Spinal cord (tissue), 9 donors: ENCODE measurements at regions not wholly inside any gene's neighbourhood (a gene's known extent, or its start where the extent isn't known, plus 50 kb on each side); places are given as distances from the start of the nearest gene placed in this dataset.

Source experiments
- DNase-seq, 6 donors: peaks; one replicate each; pipeline versions ENCODE4 v3.0.0 to v3.0.0-alpha.2; 2013 to 2015; ENCODE audit warnings: low spot score in 6 of 6, low read depth in 4 of 6
- H3K27ac ChIP-seq: one replicate; pipeline ENCODE4 v1.5.1; 2013; ENCODE audit warnings: low read depth, low read length, control low read depth
- H3K27me3 ChIP-seq: one replicate; pipeline ENCODE4 v1.6.1; 2013; ENCODE audit warnings: low read length; ENCODE audit not compliant: control insufficient read depth, insufficient read depth
- H3K36me3 ChIP-seq: one replicate; pipeline ENCODE4 v1.6.1; 2013; ENCODE audit warnings: low read length; ENCODE audit not compliant: control insufficient read depth, insufficient read depth
- H3K4me1 ChIP-seq: one replicate; pipeline ENCODE4 v1.6.1; 2013; ENCODE audit warnings: low read length; ENCODE audit not compliant: control insufficient read depth, insufficient read depth
- H3K4me3 ChIP-seq: one replicate; pipeline ENCODE4 v1.5.1; 2013; ENCODE audit warnings: low read depth, low read length, control low read depth
- H3K9me3 ChIP-seq: one replicate; pipeline ENCODE4 v1.6.1; 2013; ENCODE audit warnings: low read length; ENCODE audit not compliant: control insufficient read depth, insufficient read depth
- WGBS: methylation state at CpG from one replicate; pipeline ENCODE4 v1.1.5; 2013; ENCODE audit warnings: missing lambda C conversion rate; ENCODE audit not compliant: insufficient coverage; 5-methylcytosine and 5-hydroxymethylcytosine counted together
- donor health status: healthy.

DNA sequence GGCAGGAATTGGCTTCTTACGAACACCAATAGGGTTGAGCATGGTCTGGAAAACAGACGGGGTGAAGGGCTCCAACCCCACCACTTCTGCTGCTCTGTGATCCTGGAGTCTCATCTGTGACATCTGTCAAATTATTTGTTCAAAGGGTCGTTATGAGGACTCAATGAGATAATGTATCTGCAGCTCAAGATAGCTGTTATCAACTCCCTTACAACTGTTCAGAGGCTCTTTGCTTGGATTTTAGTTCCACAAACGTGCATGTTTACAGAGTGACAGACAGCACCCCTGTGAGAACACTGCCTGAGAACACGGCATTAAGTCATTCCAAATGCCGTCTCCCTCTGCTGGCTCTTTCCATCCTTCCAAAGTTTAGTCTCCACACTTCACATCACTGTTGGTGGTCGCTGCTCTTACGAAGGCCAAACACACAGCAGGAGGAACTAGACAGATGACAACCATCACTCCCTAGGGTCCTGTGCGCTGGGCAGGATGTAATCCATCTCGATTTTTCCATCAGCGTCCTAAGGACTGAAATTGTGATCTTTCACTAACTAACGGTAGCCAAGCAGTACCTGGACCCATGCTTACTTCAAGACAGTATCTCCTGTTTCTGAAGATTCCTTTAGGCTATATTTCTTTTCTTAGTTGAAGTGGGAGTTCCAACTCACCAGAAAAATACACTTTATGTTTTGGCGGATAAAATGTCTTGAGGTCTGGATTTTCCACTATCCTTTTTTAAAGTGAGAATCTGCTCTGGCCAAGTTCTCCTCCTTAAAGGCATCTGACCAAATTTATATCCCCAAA, 220.3 kb downstream of the ANAPC1 start:
- DNase-seq = peak in 2 of 6 donors; percentile 30 to 35
- Histone ChIP-seq H3K36me3 (no peaks in the 10 kb centered on the region), H3K27ac (no peak overlapping the region), H3K27me3 (no peaks in the 10 kb centered on the region), H3K4me1 (no peaks in the 10 kb centered on the region), H3K4me3 (no peak overlapping the region), H3K9me3 (no peaks in the 10 kb centered on the region)
- 57% methylated on average over 10 of the region's 13 CpGs for WGBS

GRCh38 chr2:111664275-111664850, 219.6 kb downstream of the ANAPC1 start:
- peak overlapping the region; percentile 37 for H3K27ac ChIP-seq
- H3K36me3 ChIP-seq = no peaks in the 10 kb centered on the region
- no CpG with 5 or more reads among the region's 4 CpGs for WGBS
- no peak for DNase-seq
- H3K4me1 ChIP-seq = no peaks in the 10 kb centered on the region
- H3K4me3 ChIP-seq = no peak overlapping the region
- H3K9me3 ChIP-seq = no peaks in the 10 kb centered on the region
- H3K27me3 ChIP-seq = no peaks in the 10 kb centered on the region

GRCh38 chr2:111665011-111665410, 219.0 kb downstream of the ANAPC1 start:
- H3K36me3 ChIP-seq = no peaks in the 10 kb centered on the region
- DNase-seq = no peak
- no peaks in the 10 kb centered on the region for H3K9me3 ChIP-seq
- H3K27ac ChIP-seq = no peak overlapping the region
- WGBS = 89% methylated on average over 3 of the region's 7 CpGs
- H3K27me3 ChIP-seq = no peaks in the 10 kb centered on the region
- H3K4me1 ChIP-seq = no peaks in the 10 kb centered on the region
- H3K4me3 ChIP-seq = no peak overlapping the region

- H3K9me3 ChIP-seq = no peaks in the 10 kb centered on the region
- no peaks in the 10 kb centered on the region for H3K4me1 ChIP-seq
- no peak for DNase-seq
- WGBS = 70% methylated on average over 2 of the region's 3 CpGs
- no peak overlapping the region for H3K4me3 ChIP-seq
- no peak overlapping the region for H3K27ac ChIP-seq
- no peaks in the 10 kb centered on the region for H3K27me3 ChIP-seq
- H3K36me3 ChIP-seq = no peaks in the 10 kb centered on the region
These were observed 218.4 kb downstream of the ANAPC1 start for GRCh38 chr2:111665551-111666116.

DNA sequence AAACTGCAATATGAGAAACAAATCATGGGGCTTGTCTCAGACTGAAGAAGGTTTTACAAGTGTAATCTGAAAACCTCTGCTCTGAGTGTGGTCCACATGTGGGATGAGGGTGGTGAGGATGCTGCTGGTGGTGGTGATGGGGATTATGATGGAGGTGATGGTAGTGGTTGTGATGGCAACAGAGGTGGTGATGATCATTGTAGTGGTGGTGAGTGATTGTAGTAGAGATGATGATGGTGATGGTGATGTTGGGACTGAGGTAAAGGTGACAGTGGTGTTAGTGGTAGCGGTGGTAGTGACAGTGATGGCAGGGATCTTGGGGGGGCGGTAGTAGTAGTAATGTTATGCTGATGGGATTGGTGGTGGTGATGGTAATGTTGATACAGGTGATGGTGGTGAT, 217.8 kb downstream of the ANAPC1 start:
- DNase-seq = no peak
- Histone ChIP-seq H3K27me3 (no peaks in the 10 kb centered on the region), H3K9me3 (no peaks in the 10 kb centered on the region), H3K27ac (no peak overlapping the region), H3K36me3 (no peaks in the 10 kb centered on the region), H3K4me3 (no peak overlapping the region), H3K4me1 (no peaks in the 10 kb centered on the region)
- 100% methylated on average over 2 of the region's 2 CpGs for WGBS

DNA sequence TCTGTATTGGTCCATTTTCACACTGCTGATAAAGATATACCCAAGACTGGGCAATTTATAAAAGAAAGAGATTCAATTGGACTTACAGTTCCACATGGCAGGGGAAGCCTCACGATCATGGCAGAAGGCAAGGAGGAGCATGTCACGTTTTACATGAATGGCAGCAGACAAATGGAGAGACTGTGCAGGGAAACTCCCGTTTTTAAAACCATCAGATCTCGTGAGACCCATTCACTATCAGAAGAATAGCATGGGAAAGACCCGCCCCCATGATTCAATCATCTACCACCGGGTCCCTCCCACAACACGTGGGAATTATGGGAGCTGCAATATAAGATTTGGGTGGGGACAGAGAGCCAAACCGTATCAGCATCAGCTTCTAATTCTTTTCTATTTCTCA, 217.0 kb downstream of the ANAPC1 start:
- DNase-seq = no peak
- Histone ChIP-seq H3K9me3 (no peaks in the 10 kb centered on the region), H3K36me3 (no peaks in the 10 kb centered on the region), H3K4me3 (no peak overlapping the region), H3K27me3 (no peaks in the 10 kb centered on the region), H3K4me1 (no peaks in the 10 kb centered on the region), H3K27ac (no peak overlapping the region)
- WGBS = 93% methylated on average over 3 of the region's 8 CpGs

DNA sequence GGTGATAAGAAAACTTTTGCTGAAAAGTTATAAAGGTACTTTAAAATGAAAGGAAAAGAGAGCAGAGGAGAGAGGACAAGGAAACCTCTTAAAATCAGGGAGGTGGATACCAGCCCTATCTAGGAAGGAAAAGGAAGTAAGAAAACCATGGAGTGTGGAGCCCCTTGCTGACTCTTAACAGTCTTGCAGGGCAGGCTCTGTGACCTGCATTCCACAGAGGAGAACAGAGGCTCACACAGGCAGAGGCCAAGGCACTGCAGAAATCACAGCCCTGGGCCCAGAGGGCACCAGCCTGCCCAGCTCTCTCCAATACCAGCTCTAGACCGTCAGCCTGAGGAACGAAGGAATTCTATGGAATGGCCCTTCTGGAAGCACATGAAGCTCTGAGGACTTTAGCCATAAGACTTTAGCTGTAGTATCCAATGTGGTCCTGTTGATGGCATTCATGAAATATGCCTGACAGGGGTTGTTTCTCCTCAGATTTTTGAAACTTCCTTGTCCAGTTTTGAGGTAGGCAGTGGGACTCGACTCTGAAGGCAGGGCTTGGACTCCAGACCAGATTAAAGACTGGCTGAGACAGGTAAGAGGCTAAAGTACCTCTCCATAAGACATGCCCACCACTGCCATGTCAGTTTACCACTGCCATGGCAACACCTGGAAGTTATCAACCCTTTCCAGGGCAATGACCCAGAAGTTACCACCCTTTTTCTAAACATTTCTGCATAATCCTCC, 216.3 kb downstream of the ANAPC1 start:
- H3K36me3 ChIP-seq = no peaks in the 10 kb centered on the region
- H3K4me1 ChIP-seq = no peaks in the 10 kb centered on the region
- no peak overlapping the region for H3K27ac ChIP-seq
- H3K9me3 ChIP-seq = no peaks in the 10 kb centered on the region
- WGBS = 88% methylated on average over 3 of the region's 3 CpGs
- peak in 1 of 6 donors; percentile 46 for DNase-seq
- no peak overlapping the region for H3K4me3 ChIP-seq
- no peaks in the 10 kb centered on the region for H3K27me3 ChIP-seq

- DNase-seq = no peak
- H3K27me3 ChIP-seq = no peaks in the 10 kb centered on the region
- no peak overlapping the region for H3K4me3 ChIP-seq
- 98% methylated on average over 4 of the region's 4 CpGs for WGBS
- no peaks in the 10 kb centered on the region for H3K9me3 ChIP-seq
- no peaks in the 10 kb centered on the region for H3K36me3 ChIP-seq
- no peak overlapping the region for H3K27ac ChIP-seq
- no peaks in the 10 kb centered on the region for H3K4me1 ChIP-seq
These were observed 215.7 kb downstream of the ANAPC1 start for GRCh38 chr2:111668274-111668616.

DNA sequence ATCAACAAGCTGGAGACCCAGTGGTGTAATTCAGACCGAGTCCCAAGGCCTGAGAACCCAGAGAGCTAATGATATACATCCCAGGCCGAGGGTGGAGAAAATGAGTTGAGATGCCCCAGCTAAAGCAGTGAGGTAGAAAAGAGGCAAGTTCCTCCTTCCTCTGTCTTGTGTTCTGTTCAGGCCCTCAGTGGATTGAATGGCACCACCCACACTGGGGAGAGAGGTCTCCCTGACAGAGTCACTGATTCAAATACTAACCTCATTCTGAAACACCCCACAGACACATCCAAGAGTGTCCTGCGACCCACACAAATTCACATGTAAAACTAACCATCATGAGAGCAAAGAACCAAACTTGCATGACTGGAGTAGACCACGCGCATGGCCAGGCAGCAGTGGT, 215.3 kb downstream of the ANAPC1 start:
- Histone ChIP-seq H3K4me3 (no peak overlapping the region), H3K4me1 (no peaks in the 10 kb centered on the region), H3K27me3 (no peaks in the 10 kb centered on the region), H3K9me3 (no peaks in the 10 kb centered on the region), H3K36me3 (no peaks in the 10 kb centered on the region), H3K27ac (no peak overlapping the region)
- DNase-seq = no peak
- 100% methylated on average over 5 of the region's 5 CpGs for WGBS
